ENCODE measurements at regions not wholly inside any gene's neighbourhood (a gene's known extent, or its start where the extent isn't known, plus 50 kb on each side); places are given as distances from the start of the nearest gene placed in this dataset.

GRCh38 chr17:13777003-13777402, 175.3 kb upstream of the HS3ST3A1 start:
- DNase-seq (ENCODE audit: low spot score in 2 of 2) (no peak), FAIRE-seq (no peak)

DNA sequence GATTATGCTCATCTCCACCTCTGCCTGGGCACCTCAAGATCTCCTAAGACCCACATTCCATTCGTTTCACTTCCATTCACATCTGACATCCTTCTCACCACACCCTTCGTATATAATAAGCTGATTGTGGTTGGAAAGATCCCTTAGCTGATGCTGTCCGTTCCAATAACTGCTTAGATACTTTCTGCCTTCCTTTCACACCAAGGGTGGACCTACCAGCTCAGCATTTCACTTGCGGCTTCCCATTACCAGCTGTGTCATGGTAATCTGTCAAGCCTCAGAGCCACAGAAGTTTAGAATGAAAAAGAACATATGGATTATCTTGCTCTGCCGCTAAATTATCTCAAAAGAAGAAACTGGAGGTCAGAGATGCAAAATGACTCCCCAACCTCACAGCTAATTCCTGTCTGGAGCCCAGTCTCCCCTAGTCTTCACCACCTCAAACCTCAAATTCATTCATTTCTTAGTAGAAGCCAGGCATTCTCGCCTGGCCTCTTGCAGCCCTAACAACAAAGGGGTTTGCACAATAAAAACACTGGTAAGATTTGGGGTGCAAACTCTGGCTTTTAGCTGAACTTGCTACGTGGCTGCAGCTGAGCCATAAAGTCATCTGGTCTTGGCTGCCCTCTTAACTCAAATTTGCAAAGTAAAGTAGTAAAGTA, 182.8 kb upstream of the HS3ST3A1 start:
- no peak for FAIRE-seq

DNA sequence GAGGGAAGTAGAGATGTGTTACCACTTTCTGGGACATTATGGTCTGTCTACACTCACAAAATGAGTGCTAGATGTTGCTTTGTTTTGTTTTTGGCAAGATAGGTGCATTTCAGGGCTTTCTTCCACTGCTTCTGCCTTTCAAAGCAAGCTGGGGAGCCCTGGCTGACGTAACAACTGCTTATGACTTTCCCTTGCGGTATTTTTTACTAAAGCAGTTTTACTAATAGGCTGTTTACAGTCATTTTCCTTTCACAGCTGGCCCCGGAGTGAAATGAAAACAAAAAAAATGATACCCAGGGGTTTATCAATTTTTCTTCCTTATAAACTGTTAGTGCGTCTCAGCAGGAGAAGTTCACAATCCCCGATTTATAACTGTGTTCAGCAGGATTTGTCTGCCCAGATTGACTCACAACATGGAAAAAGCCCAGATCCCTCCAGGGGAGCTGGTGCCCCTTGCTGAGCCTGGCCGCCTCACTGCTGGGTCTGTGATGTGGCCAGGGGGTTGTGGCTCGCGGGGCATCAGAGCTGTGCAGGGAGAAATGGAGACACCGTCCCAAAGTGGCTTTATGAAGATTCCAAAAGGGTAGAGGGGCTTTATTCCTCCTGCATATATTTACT, 184.4 kb upstream of the HS3ST3A1 start:
- FAIRE-seq: no peak
- DNase-seq (ENCODE audit: low spot score in 2 of 2): no peak

More for the DNA sequence above, 182.8 kb upstream of the HS3ST3A1 start:
- no peak for DNase-seq (ENCODE audit: low spot score in 2 of 2)

GRCh38 chr17:13787636-13788035, 185.9 kb upstream of the HS3ST3A1 start:
- no peak for DNase-seq (ENCODE audit: low spot score in 2 of 2)
- FAIRE-seq: no peak

GRCh38 chr17:13788385-13788784, 186.7 kb upstream of the HS3ST3A1 start:
- FAIRE-seq: no peak
- no peak for DNase-seq (ENCODE audit: low spot score in 2 of 2)

DNA sequence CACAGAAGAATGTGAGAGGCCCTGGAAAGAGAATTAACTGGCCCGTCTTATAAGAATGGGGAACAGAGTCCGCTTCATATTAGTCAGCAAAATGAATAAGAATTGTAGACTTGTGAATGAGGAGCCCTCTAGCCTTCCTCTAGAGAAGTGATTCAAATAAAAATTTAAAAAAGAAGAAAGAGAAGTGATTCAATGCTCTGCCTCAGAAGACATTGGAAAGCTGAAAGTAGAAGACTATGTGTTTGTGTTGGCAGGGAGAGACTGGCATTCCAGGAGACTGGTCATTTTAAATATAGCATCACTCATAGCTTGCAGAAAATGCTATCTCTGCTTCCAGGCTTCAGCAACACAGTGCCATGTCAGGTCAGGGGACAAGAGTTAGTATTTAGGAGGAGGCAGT, 190.6 kb upstream of the HS3ST3A1 start:
- DNase-seq (ENCODE audit: low spot score in 2 of 2) (no peak), FAIRE-seq (no peak)

DNA sequence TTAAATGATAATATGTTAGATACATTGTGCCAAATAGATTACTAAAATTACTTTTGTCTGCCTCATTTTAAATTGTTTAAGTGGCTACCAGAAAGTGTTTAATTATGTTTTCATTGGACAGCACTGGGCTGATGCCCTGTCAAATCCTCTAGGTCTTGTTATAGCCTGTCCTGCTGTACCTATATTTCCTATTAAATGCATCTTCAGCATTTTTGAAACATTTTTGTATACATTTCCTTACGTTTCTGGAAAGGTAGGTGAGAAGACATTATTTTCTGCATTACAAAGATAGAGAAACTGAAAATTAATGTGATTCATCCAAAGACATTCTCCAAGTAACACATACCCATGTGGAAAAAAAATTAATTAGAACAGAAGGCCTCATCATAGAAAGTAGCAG, 192.2 kb upstream of the HS3ST3A1 start:
- no peak for FAIRE-seq
- DNase-seq (ENCODE audit: low spot score in 2 of 2): no peak

GRCh38 chr17:13797863-13798262, 196.1 kb upstream of the HS3ST3A1 start:
- FAIRE-seq: no peak
- DNase-seq (ENCODE audit: low spot score in 2 of 2): no peak

DNA sequence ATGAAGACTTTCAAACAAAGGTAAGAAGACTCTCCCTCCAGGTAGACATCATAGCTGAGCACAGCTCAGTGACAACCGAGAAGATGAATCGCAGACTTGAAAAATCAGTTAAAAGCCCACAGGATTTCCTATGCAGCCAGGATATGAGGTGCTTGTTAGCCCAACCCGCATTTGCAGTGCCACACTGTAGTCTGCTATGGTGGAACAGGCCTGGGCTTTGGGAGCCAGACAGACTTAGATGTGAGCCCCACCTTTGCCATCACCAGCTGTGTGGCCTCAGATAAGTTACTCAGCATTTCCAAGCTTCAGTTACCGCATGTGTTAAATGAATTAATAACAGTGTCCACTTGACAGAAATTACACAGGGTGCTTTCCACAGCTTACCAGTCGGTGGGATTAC, 204.4 kb upstream of the HS3ST3A1 start:
- DNase-seq (ENCODE audit: low spot score in 2 of 2) (no peak), FAIRE-seq (no peak)

DNA sequence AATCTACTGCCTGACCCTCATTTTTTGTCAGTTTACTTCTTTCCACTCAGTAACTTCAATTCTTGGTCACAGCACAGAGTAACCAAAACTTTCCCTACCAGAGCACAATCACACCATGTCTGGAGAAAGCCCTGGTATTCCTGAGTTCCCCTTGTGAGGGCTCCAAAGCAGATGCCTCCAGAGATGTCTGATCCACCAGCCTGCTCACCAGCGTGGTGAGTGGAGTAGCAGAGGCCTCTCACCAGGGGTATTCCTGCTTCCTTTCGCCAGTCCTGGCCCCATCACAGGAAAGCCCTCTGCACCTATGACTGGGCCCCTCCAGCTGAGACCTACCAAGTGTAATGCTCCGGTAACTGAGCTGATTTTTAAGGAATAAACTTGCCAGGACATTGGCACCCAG, 205.4 kb upstream of the HS3ST3A1 start:
- FAIRE-seq (no peak), DNase-seq (ENCODE audit: low spot score in 2 of 2) (no peak)

GRCh38 chr17:13812350-13812749, 210.6 kb upstream of the HS3ST3A1 start:
- DNase-seq (ENCODE audit: low spot score in 2 of 2) (no peak), FAIRE-seq (no peak)

- FAIRE-seq: no peak
- DNase-seq (ENCODE audit: low spot score in 2 of 2): no peak
Observed at GRCh38 chr17:13813347-13814240, 211.9 kb upstream of the HS3ST3A1 start.

DNA sequence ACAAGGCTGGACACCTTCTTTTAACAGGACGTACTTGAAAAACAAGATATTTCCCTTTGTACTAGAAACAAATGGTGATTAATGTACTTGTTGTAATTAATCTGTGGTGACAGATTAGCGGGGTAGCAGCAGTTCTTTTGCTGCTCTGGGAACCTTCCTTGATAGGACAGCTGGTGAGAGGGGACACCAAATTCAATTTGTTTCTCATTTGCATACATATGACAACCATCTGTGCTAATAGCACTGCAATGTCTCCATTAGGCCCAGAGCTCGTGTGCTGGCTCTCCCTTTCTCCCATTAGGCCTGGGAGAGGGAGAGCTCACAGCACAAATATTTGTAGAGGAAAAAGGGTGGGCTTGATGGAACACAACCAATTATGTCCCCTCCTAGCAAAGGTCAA, 221.0 kb upstream of the HS3ST3A1 start:
- FAIRE-seq (no peak), DNase-seq (ENCODE audit: low spot score in 2 of 2) (no peak)

- no peak for DNase-seq (ENCODE audit: low spot score in 2 of 2)
- no peak for FAIRE-seq
Observed at GRCh38 chr17:13825526-13826040, 223.9 kb upstream of the HS3ST3A1 start.

- no peak for FAIRE-seq
- no peak for DNase-seq (ENCODE audit: low spot score in 2 of 2)
Observed at GRCh38 chr17:13827118-13827517, 225.4 kb upstream of the HS3ST3A1 start.

GRCh38 chr17:13833921-13834320, 232.2 kb upstream of the HS3ST3A1 start:
- FAIRE-seq (no peak), DNase-seq (ENCODE audit: low spot score in 2 of 2) (no peak)

DNA sequence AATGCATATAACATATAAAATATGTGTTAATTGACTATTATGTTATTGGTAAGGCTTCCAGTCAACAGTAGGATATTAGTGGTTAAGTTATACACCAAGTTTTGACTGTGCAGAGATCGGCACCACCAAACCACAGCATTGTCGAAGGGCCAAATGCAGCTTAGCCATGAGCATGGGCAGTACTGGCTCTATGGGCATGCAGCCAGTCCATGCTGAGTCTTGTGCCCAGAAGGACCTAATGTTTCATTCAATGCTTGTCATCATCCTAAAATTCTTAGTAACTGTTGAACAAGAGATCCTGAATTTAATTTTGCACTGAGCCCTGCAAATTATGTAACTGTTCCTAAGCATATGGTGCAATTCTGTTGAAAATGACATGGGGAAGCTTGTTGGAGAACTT, 233.4 kb upstream of the HS3ST3A1 start:
- FAIRE-seq: no peak
- DNase-seq (ENCODE audit: low spot score in 2 of 2): no peak

DNA sequence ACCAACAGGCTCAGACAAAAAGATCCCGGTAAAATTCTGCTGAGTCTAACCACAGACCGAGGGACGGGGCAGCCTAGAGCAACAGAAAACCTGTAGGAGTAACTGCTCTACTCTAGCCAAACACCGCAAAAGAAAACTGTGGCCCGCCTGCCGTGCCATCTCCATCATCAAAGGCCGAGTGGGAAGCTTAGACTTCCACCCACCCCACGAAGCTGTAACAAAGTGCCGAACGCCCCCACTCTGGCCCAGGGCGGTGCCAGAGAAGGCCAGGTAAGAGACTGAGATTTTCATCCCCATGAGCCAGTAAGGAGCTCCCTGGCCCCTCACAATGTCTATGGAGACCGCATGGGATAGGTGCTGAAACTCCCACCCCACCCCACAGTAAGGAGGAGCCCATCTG, 231.9 kb upstream of the COX10 start:
- no peak for FAIRE-seq
- no peak for DNase-seq (ENCODE audit: low spot score in 2 of 2)

DNA sequence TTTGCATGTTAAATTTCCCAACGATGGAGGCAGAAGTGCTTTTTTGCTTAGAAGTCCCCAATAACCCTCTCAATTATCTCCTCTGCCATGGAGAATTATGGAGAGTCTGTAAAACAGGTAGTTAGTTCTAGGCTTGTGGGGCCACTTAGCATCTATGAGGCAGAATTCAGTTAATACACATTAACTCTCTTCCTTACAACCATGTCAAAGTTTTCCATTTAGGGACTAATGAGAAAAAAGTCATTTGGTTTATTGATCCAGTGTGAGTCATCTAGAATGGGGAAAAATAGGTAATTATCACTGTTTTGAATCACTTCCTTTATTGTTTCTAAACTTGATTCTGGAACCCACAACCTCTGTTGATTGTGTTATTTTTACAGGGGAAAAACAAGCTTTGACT, 229.1 kb upstream of the COX10 start:
- DNase-seq (ENCODE audit: low spot score in 2 of 2) (no peak), FAIRE-seq (no peak)

DNA sequence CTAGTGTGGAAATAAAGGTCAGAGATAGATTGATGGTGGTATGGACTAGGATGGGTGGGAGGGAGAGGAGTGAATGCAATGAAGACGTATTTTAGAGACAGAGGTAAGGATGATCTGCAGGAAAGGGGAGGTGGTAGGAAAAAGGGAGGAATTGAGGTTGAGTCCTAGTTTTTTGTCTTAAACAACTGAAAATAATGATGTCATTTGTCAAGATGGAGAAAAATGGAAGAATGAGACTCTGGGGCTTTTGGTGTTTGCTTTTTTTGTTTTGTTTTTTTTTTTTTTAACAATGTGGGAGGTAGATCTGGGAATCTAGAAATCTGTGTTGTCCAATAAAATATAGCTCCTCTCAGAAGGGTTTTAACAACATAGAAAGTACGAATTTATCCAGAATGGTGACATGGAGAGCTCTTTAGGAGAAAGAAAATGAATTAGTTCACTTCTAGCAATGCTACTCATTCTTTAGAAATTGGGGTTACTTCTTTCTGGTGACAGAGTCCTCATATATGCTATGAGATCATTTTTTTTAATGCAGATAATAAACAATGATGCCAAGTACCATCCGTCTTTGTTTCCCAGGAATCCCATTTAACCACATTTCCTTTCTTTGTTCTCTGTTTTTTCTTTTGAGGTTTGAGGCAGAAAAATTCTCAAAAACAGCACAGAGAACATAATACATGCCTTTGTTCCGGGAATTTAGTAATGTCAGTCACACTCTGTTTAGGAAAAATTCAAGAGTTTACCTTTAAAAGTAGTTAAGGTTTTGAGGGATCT, 225.3 kb upstream of the COX10 start:
- FAIRE-seq: no peak
- no peak for DNase-seq (ENCODE audit: low spot score in 2 of 2)

DNA sequence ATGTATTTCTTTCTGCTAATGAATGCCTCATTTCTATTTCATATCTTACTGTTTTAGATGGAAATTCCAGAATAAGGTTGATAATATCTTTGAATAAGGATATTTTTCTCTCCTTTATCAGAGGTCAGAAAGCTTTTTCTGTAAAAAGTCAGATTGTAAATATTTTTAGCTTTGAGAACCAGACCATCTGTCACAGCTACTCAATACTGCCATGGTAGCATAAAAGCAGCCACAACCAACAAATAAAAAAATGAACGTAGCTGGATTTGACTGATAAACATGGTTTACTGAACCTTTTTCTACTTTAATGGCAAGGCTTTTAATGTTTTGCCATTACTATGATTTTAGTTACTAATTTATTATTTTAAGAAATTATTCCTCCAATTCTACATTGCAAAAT, 217.4 kb upstream of the COX10 start:
- no peak for FAIRE-seq
- no peak for DNase-seq (ENCODE audit: low spot score in 2 of 2)

All from frontal cortex (tissue), 3 donors.